BE2C (cell line): ENCODE measurements at regions not wholly inside any gene's neighbourhood (a gene's known extent, or its start where the extent isn't known, plus 50 kb on each side); places are given as distances from the start of the nearest gene placed in this dataset.
"Not testable (repeated sequence)": the region's sequence is repeated elsewhere in the genome, so short reads cannot be mapped to it uniquely, and the experiment has no call there.

Experiments
- DNase-seq: peaks from one replicate; pipeline ENCODE4 v3.0.0-alpha.2; 2020
- H3K27me3 ChIP-seq: fragments of 250-450 bp; sonication (Bioruptor Pico); 2 replicates; pipeline ENCODE4 v1.5.1; 2020; ENCODE audit warnings: mild to moderate bottlenecking
- H3K36me3 ChIP-seq: fragments of 250-450 bp; sonication (Bioruptor Pico); 2 replicates; pipeline ENCODE4 v1.5.1; 2020; ENCODE audit warnings: mild to moderate bottlenecking
- H3K4me1 ChIP-seq: fragments of 250-450 bp; sonication (Bioruptor Pico); 2 replicates; pipeline ENCODE4 v1.5.1; 2020
- H3K4me3 ChIP-seq: 2 replicates; pipeline ENCODE4 v1.5.1; 2011; ENCODE audit warnings: low read depth, low read length
- H3K9me3 ChIP-seq: fragments of 250-450 bp; sonication (Bioruptor Pico); 2 replicates; pipeline ENCODE4 v1.5.1; 2020

DNA sequence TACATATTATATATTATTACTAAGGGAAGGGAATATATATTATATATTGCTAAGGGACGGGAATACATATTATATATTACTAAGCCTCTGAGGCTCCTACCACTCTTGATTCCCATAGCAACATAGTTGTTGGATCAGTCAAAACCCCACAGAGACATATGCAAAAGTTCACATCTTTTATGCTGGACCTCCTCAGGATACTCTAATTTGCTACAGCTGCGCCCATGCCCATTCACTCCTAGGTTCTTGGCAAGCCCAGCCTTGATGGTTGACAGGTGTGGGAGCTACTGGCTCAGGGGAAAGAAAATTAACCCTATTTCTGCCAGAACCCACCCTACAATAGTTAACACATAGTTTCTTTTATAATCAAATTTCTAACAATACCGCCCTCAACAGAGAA, 752.2 kb downstream of the TTLL7 start:
- DNase-seq, H3K4me3 ChIP-seq: not testable (repeated sequence)

DNA sequence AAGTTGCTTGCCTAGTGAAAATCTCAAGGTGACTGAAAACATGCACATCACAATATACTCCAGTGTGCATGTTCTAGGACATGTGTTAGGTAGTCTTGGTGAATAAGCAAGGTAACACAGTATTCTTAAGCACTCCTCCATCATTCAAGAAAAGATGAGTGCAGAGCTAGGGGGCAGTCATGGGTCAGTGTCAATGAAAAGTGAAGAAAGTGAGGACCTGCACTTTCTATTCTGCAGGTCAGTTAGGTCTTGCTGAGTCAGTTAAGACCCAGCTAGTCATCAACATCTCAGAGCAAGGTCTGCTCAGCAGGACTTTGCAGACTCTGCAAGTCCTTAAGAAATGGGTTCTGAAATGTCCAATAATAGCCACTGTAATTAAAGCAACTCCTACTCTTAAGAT, 754.1 kb downstream of the TTLL7 start:
- not testable (repeated sequence) for H3K27me3 ChIP-seq, H3K4me3 ChIP-seq, H3K4me1 ChIP-seq, H3K36me3 ChIP-seq, DNase-seq, H3K9me3 ChIP-seq

More for the DNA sequence above, 752.2 kb downstream of the TTLL7 start:
- not testable (repeated sequence) for H3K9me3 ChIP-seq, H3K4me1 ChIP-seq, H3K27me3 ChIP-seq, H3K36me3 ChIP-seq

DNA sequence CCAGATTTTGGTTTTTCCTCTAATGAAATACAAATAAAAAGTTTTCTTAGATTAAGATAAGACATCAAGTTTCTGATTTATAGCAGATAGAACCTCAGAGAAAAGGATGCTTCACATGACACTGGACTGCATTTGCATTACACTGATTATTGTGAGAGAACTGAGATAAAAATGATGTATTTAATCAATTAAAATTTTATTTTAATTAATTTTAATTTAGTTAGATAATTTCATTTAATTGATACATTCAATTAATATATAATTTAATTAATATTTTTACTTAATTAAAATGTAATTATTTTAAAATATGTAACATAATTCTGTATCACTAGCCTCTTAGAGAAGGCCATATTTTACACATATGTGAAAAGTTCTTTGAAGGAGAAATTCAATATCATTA, 759.4 kb downstream of the TTLL7 start:
- not testable (repeated sequence) for H3K36me3 ChIP-seq, H3K27me3 ChIP-seq, H3K9me3 ChIP-seq, H3K4me3 ChIP-seq, H3K4me1 ChIP-seq, DNase-seq

DNA sequence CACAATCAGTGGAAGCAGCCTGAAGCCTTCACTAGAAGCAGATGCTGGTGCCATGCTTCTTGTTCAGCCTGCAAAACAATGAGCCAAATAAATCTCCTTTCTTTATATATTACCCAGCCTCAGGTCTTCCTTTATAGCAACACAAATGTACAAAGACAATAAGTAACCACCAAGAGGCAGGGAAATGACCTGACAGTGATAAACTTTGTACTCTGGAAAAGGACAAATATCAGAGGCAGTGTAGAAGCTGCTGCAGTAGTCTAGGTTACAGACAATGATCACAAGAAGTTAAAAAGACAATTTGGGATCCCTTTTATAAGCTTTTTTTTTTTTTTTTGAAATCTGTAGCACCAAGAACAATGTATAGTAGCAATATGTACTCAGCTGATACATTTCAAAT, 760.3 kb downstream of the TTLL7 start:
- H3K27me3 ChIP-seq, H3K4me1 ChIP-seq, H3K9me3 ChIP-seq, H3K36me3 ChIP-seq, DNase-seq, H3K4me3 ChIP-seq: not testable (repeated sequence)

DNA sequence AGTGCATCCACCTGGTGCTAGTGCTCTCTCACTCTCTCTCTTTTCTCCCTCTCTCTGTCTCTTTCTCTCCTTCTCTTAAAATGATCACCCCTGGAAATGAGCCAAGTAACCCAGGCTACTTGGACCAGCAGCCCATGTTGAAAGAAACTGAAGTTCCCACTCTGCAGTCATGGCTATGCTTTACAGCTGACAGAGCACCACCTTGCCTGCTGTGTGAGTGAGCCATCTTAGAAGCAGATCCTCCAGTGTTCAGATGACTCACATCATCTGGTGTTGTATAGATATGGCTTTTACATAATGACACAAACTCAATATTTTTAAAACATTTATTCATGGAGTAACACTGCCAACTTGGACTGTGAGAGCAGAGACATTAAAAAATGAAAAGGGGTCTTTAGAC, 779.1 kb downstream of the TTLL7 start:
- not testable (repeated sequence) for H3K27me3 ChIP-seq, H3K4me1 ChIP-seq, H3K9me3 ChIP-seq, H3K4me3 ChIP-seq, DNase-seq, H3K36me3 ChIP-seq

DNA sequence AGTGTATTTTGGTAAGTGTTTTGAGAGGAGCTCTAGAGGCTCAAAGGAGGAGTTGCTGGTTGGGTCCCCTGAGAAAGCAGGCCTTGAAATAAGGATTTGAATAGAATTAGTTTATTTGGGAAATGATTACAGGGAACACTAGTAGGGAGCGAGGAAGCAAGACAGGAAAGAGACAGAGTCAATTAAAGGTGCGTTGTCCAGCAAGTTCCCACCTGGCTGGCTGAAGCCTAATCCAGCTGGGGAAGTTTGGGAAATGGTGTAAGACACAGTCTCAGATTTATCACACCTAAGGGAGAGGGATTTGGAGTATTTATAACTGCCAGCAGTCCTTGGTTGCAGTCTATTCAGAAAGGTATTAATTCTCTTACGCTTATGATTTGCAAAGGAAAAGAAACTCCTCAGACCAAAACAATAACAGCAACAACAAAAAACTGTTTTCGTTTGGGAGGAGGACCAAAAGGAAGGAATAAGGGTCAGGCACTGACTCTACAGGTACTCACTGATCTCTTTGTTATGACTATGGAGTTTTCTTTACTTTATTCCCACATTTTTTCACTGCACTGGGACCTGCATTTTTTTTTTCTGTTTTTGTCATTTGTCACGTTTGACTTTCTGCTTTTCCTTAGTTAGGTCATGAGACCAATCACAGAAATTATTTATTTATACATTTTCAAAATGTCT, 780.8 kb downstream of the TTLL7 start:
- not testable (repeated sequence) for H3K27me3 ChIP-seq, H3K9me3 ChIP-seq, DNase-seq, H3K4me1 ChIP-seq, H3K4me3 ChIP-seq, H3K36me3 ChIP-seq

DNA sequence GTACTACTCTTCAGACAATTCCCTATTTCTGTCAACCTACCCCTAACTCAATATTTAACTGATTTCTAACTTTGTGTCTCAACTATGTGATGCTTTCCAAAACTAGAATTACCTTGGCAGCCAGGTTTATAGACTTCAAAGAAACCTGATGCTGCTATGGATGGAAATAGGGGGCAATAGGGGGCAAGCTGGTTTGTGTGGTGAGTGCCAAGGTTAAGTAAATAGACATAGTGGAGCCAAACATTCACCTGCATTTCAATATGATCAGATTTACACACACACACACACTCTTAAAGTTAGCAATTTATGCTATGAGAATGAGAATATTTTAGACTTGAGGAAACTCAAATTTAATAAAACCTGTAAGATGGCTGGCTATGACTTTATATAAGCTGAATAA, 784.6 kb downstream of the TTLL7 start:
- not testable (repeated sequence) for H3K4me1 ChIP-seq, DNase-seq, H3K9me3 ChIP-seq, H3K27me3 ChIP-seq, H3K4me3 ChIP-seq, H3K36me3 ChIP-seq

DNA sequence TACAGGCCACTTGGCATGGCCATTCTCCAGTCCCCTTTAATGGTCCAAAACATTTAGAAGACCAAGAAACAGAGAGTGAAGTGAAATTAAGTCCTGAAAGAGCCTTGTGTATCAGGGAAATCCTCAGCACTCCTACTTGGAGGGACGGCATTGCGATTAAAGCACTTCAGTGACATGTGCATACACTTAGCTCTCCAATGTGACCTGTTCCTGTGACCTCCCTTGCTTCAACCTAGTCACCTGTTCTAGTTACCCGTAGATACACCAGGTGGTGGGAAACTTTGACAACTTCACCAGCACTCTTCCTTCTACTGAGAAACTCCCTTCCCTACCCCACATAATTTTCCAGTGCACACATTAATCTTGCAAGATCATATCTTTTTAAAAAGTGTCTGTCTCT, 785.3 kb downstream of the TTLL7 start:
- H3K4me1 ChIP-seq, H3K4me3 ChIP-seq, H3K27me3 ChIP-seq, H3K36me3 ChIP-seq, DNase-seq, H3K9me3 ChIP-seq: not testable (repeated sequence)

DNA sequence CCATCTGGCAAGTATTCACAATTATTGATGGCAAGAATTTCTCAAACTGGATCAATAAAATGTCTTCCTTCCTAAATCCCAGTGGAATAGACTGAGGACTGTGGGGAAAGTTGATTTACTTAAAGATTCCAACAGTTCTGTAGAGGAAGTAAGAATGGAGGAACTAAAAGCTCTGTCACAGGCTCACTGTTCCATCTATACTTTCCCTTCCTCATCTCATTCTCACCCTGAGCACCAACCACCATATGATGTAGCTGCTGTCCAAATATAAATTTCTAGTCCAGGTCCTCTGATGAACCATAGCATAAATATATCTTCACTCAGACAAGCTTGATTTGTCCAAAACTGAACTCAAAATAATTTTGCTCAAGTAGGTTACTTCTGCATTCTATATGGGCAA, 786.9 kb downstream of the TTLL7 start:
- H3K9me3 ChIP-seq, H3K4me3 ChIP-seq, DNase-seq, H3K4me1 ChIP-seq, H3K27me3 ChIP-seq, H3K36me3 ChIP-seq: not testable (repeated sequence)

DNA sequence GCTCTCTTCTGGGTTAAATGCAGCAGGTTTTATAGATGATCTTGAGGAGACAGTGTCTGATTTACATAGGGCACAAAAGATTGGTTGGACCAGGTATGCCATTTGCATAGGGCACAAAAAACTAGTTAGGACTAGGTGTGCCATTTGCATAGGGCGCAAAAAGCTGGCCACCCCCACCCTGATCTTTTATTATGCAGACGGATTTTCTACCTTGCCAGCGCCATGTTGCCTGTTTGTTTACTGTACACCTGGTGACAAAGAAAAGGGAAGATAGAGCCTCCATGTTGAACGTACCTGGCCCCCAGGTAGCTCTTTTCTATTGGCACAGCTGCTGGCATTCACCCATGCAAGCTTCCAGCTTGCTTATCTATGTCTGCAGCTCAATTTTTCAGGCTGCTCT, 790.4 kb downstream of the TTLL7 start:
- DNase-seq: not testable (repeated sequence)

DNA sequence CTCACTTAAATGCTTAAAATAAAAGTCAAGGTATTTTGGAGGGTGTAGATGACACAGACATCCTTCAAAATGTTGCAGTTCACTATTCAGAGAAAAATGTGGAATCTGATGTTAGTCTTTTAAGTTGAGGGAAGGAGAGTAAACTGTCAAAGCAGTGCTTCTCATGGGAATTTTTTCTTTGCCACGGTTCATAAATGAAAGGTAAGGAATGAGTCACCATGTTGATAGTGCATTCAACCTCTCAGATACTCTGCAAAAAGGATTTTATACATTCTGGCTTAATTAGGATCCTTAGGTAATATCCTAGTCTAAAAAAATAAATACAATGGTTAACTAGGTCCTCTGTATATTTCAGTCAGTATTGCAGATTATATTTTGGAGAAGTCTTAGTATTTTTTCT, 804.3 kb downstream of the TTLL7 start:
- not testable (repeated sequence) for H3K36me3 ChIP-seq, H3K4me1 ChIP-seq, H3K9me3 ChIP-seq, DNase-seq, H3K4me3 ChIP-seq, H3K27me3 ChIP-seq

More for the DNA sequence above, 790.4 kb downstream of the TTLL7 start:
- H3K36me3 ChIP-seq, H3K4me3 ChIP-seq, H3K27me3 ChIP-seq, H3K9me3 ChIP-seq, H3K4me1 ChIP-seq: not testable (repeated sequence)

DNA sequence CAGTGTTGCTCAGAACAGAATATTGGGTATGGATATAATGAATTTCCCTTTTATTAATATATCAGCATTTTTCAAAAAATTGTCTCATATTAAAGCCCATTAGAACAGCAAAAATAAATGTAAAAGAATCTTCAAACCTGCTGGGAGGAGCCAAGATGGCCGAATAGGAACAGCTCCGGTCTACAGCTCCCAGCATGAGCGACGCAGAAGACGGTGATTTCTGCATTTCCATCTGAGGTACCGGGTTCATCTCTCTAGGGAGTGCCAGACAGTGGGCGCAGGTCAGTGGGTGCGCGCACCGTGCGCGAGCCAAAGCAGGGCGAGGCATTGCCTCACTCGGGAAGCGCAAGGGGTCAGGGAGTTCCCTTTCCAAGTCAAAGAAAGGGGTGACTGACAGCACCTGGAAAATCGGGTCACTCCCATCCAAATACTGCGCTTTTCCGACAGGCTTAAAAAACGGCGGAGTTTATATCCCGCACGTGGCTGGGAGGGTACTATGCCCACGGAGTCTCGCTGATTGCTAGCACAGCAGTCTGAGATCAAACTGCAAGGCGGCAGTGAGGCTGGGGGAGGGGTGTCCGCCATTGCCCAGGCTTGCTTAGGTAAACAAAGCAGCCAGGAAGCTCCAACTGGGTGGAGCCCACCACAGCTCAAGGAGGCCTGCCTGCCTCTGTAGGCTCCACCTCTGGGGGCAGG, 816.8 kb downstream of the TTLL7 start:
- not testable (repeated sequence) for H3K4me3 ChIP-seq, H3K27me3 ChIP-seq, H3K36me3 ChIP-seq, DNase-seq, H3K9me3 ChIP-seq, H3K4me1 ChIP-seq

DNA sequence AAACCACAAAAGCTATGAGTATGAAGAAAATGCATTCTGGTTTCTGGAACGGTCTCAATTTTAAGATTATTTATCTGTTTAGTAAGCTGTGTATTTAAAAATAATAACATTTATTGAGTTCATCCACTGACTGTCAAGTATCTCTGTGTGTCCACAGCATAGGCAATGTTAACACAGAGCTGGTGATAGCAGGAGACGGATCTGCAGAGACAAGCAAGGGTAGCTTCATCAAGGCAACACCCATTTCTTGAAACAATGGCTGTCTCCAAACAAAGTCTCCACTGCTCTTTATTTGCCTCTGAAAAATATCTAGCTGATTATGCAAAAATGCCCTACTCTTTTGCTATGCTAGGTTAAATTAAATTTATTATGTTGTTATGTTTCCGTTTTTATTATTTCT, 818.3 kb downstream of the TTLL7 start:
- H3K27me3 ChIP-seq, H3K4me3 ChIP-seq, H3K9me3 ChIP-seq, H3K4me1 ChIP-seq, H3K36me3 ChIP-seq, DNase-seq: not testable (repeated sequence)

DNA sequence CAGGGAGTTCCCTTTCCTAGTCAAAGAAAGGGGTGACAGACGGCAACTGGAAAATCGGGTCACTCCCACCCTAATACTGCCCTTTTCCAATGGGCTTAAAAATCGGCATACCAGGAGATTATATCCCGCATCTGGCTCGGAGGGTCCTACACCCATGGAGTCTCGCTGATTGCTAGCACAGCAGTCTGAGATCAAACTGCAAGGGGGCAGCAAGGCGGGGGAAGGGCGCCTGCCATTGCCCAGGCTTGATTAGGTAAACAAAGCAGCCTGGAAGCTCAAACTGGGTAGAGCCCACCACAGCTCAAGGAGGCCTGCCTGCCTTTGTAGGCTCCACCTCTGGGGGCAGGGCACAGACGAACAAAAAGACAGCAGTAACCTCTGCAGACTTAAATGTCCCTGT, 831.3 kb downstream of the TTLL7 start:
- not testable (repeated sequence) for H3K4me3 ChIP-seq, H3K9me3 ChIP-seq, H3K36me3 ChIP-seq, H3K4me1 ChIP-seq, DNase-seq, H3K27me3 ChIP-seq

DNA sequence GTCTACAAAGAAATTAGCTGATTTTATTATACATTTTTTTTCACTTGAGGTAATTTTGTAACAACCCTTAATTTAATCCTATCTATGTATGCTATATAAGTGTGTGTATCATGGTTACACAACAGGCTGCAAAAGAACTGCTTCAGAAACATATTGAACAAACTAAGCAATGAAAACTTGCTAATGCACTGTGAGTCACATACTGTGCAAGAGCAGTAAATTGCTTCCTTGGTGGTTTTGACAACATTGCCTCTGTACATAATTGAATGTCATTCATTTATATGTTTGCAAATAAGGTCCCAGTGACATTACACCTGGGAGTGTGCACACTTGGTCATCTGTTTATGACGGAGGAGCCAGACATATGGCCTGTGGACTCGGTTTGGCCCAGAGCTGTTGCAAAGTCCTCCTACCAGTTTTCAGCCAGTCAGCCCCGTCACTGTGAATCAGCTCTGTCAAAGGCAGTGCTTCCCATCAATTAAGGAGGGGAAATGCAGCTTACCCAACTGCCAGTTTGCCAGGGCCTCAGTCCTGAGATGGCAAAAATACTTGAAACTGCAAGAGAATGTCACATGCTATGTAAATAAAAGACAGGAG, 835.0 kb downstream of the TTLL7 start:
- not testable (repeated sequence) for H3K36me3 ChIP-seq, DNase-seq, H3K9me3 ChIP-seq, H3K27me3 ChIP-seq, H3K4me1 ChIP-seq, H3K4me3 ChIP-seq

DNA sequence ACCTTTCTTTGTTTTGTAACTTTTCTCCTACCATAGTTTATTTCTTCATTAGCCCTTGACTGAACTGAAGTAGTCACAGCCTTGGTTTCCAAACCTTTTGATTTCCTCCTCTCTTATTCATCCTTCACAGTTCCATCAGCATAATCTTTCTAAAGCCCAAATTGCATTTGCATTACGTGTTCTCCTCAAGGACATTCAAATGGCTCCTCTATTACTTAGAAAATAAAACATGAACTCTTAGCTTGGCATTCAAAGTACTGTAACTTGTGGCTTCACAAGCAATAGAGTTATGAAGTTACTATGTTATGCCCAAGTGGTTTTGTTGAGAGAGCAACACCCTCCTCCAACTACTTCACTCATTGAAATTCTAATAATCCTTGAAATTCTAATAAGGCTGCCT, 840.0 kb downstream of the TTLL7 start:
- H3K9me3 ChIP-seq: not testable (repeated sequence)

More for the DNA sequence above, 840.0 kb downstream of the TTLL7 start:
- not testable (repeated sequence) for H3K27me3 ChIP-seq, DNase-seq, H3K4me3 ChIP-seq, H3K36me3 ChIP-seq, H3K4me1 ChIP-seq
